Karpas-422 (cell line): ENCODE measurements at regions not wholly inside any gene's neighbourhood (a gene's known extent, or its start where the extent isn't known, plus 50 kb on each side); places are given as distances from the start of the nearest gene placed in this dataset.

Experiments used
- DNase-seq: peaks from one replicate; pipeline ENCODE4 v3.0.0-alpha.2; 2015
- H2AFZ ChIP-seq: fragments of 200-600 bp; sonication (generic); 2 replicates; pipeline ENCODE4 v1.6.1; 2014; ENCODE audit warnings: antibody characterized with exemption, low read length, mixed read lengths
- H3K27ac ChIP-seq: fragments of 200-600 bp; sonication (generic); 2 replicates; pipeline ENCODE4 v1.5.1; 2014; ENCODE audit warnings: mild to moderate bottlenecking, low read length, moderate library complexity
- H3K27me3 ChIP-seq: fragments of 200-600 bp; sonication (generic); 2 replicates; pipeline ENCODE4 v1.6.1; 2014; ENCODE audit warnings: low read length, mixed read lengths
- H3K36me3 ChIP-seq: fragments of 200-600 bp; sonication (generic); 2 replicates; pipeline ENCODE4 v1.6.1; 2014; ENCODE audit warnings: low read length, mixed read lengths; ENCODE audit not compliant: insufficient read depth
- H3K4me1 ChIP-seq: fragments of 200-600 bp; sonication (generic); 2 replicates; pipeline ENCODE4 v1.6.1; 2014; ENCODE audit warnings: mild to moderate bottlenecking, low read length, mixed read lengths
- H3K4me2 ChIP-seq: fragments of 200-600 bp; sonication (generic); 2 replicates; pipeline ENCODE4 v1.6.1; 2014; ENCODE audit warnings: low read length, low read depth, mild to moderate bottlenecking; ENCODE audit not compliant: poor library complexity, severe bottlenecking
- H3K4me3 ChIP-seq: fragments of 200-600 bp; sonication (generic); 2 replicates; pipeline ENCODE4 v1.5.1; 2014; ENCODE audit warnings: mild to moderate bottlenecking, antibody characterized with exemption, low read length, mixed read lengths
- H3K79me2 ChIP-seq: fragments of 200-600 bp; sonication (generic); 2 replicates; pipeline ENCODE4 v1.6.1; 2014; ENCODE audit warnings: mild to moderate bottlenecking, low read length, mixed read lengths
- H3K9ac ChIP-seq: fragments of 200-600 bp; sonication (generic); 2 replicates; pipeline ENCODE4 v1.6.0; 2014; ENCODE audit warnings: low read length
- H3K9me2 ChIP-seq: fragments of 200-600 bp; sonication (generic), shearing (Covaris generic); replicated peaks from 2 replicates; pipeline ENCODE4 v1.6.0; 2014; ENCODE audit warnings: mild to moderate bottlenecking, low read length, moderate library complexity; ENCODE audit not compliant: insufficient read depth
- H3K9me3 ChIP-seq: fragments of 300-700, 200-600 bp; sonication (generic); 2 replicates; pipeline ENCODE4 v1.6.1; 2014; ENCODE audit warnings: low read length, mixed read lengths
- H4K20me1 ChIP-seq: fragments of 200-600 bp; sonication (generic); 2 replicates; pipeline ENCODE4 v1.6.1; 2014; ENCODE audit warnings: mild to moderate bottlenecking, antibody characterized with exemption, low read length, low read depth; ENCODE audit not compliant: insufficient read depth

DNA sequence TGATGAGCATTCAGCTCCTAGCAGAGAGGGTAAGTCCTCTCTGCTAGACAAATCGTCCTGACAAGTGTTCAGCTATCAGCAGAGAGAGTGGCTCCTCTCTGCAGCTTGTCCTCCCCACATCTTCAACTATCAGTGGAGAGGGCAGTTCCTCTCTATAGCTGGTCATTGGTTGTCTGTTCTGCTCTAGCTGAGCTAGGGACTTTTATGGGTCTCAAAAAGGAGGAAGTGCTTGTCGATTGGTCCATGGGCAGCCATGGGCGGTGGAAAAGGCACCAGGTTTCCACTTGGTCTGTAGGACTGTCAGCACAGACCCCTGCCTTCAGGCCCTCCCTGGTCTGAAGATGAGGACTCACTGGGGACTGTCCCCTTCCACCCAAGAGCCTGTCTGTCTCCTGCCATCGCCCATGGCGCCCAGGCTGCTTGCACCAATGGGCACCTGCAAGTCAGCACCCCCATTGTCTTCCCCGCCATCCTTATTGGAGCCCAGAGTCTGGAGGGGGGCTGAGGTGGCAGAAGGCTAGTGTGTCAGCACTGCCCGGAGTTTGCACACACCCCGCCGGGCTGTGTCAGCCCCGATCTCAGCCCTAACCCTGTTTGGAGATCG lies 264.7 kb downstream of the ZBBX start:
- H3K9ac ChIP-seq, result no peak overlapping the region
- no peak overlapping the region for H3K4me3 ChIP-seq
- H3K36me3 ChIP-seq, result no peaks in the 10 kb centered on the region
- no peaks in the 10 kb centered on the region for H3K79me2 ChIP-seq
- H4K20me1 ChIP-seq, result no peaks in the 10 kb centered on the region
- no peak overlapping the region for H3K4me2 ChIP-seq
- DNase-seq, result no peak
- H3K27ac ChIP-seq, result no peak overlapping the region
- H3K27me3 ChIP-seq, result no peaks in the 10 kb centered on the region
- H3K9me3 ChIP-seq, result no peaks in the 10 kb centered on the region
- H3K9me2 ChIP-seq, result no peaks in the 10 kb centered on the region
- no peak overlapping the region for H2AFZ ChIP-seq
- no peaks in the 10 kb centered on the region for H3K4me1 ChIP-seq

DNA sequence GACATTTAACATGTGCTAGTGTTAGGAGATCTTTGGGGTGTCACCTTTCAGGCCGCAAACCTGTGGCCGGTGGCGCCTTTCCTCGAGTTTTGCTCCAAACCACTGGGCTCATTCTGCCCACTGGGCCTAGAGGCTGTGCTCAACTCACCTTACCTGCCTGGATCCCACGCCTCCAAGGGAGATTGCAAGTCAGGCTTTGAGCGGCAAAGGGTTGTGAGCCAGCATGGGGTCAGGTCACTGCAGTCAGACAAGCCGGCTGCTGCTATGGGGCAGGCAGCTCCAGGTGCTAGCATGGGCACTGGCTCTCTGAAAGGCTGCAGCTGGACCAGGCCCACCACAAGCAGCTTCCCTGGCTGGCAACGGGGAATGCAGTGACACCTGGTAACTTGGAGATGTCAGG lies 265.5 kb downstream of the ZBBX start:
- Histone ChIP-seq H3K79me2 (no peaks in the 10 kb centered on the region), H3K4me3 (no peak overlapping the region), H3K9me3 (no peaks in the 10 kb centered on the region), H3K4me1 (no peaks in the 10 kb centered on the region), H3K4me2 (no peak overlapping the region), H3K9me2 (no peaks in the 10 kb centered on the region), H3K9ac (no peak overlapping the region), H3K36me3 (no peaks in the 10 kb centered on the region), H3K27ac (no peak overlapping the region), H4K20me1 (no peaks in the 10 kb centered on the region), H3K27me3 (no peaks in the 10 kb centered on the region), H2AFZ (no peak overlapping the region)
- no peak for DNase-seq

DNA sequence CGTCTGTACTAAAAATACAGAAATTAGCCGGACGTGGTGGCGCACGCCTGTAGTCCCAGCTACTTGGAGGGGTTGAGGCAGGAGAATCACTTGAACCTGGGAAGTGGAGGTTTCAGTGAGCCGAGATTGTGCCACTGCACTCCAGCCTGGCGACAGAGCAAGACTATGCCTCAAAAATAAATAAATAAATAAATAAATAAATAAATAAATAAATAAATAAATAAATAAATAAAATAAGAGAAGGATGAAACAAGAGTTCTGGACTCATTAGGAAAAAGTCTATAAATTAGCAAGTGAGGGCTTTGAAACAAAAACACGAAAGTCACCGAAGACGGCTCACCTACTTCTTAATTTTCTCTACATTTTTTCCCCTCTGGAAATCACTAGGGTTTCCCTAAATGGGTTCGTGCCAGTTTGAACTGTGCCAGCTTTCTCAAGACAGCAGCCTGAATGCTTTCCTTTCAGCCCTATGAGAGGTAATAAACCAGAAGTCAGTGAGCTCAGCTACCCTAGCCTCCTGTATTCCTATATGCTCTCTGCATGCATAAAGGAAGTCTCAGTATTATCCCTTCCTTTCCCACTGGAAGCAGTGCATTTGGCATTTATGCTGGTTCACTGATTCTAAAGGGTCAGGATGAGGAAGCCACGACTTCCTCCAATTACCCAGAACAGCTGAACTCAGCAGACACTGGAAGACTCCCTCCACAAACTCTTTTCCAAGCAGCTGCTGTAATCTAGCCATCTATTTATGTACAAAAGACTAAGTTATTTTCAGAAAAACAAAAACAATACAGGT lies 266.9 kb downstream of the ZBBX start:
- H3K36me3 ChIP-seq, result no peaks in the 10 kb centered on the region
- H2AFZ ChIP-seq, result no peak overlapping the region
- no peak overlapping the region for H3K4me3 ChIP-seq
- no peaks in the 10 kb centered on the region for H4K20me1 ChIP-seq
- DNase-seq, result no peak
- H3K27me3 ChIP-seq, result no peaks in the 10 kb centered on the region
- no peak overlapping the region for H3K27ac ChIP-seq
- no peaks in the 10 kb centered on the region for H3K79me2 ChIP-seq
- H3K9me3 ChIP-seq, result no peaks in the 10 kb centered on the region
- no peaks in the 10 kb centered on the region; the same call in 1 of the 2 replicates for H3K9me2 ChIP-seq
- no peaks in the 10 kb centered on the region for H3K4me1 ChIP-seq
- no peak overlapping the region for H3K9ac ChIP-seq
- no peak overlapping the region for H3K4me2 ChIP-seq

- DNase-seq, result no peak
- Histone ChIP-seq H3K27me3 (no peaks in the 10 kb centered on the region), H4K20me1 (no peaks in the 10 kb centered on the region), H3K36me3 (no peaks in the 10 kb centered on the region), H3K4me2 (no peak overlapping the region), H3K9me3 (no peaks in the 10 kb centered on the region), H3K79me2 (no peaks in the 10 kb centered on the region), H3K4me1 (no peaks in the 10 kb centered on the region), H3K27ac (no peak overlapping the region), H2AFZ (no peak overlapping the region), H3K9ac (no peak overlapping the region), H3K4me3 (no peak overlapping the region), H3K9me2 (no peaks in the 10 kb centered on the region; the same call in 1 of the 2 replicates)
Measured at GRCh38 chr3:167110901-167111300, 269.2 kb downstream of the ZBBX start.

- no peaks in the 10 kb centered on the region for H3K9me3 ChIP-seq
- no peak overlapping the region for H3K4me2 ChIP-seq
- no peak overlapping the region for H3K9ac ChIP-seq
- H3K4me1 ChIP-seq, result no peaks in the 10 kb centered on the region
- no peak overlapping the region for H2AFZ ChIP-seq
- H3K4me3 ChIP-seq, result no peak overlapping the region
- no peaks in the 10 kb centered on the region for H4K20me1 ChIP-seq
- no peaks in the 10 kb centered on the region for H3K36me3 ChIP-seq
- H3K27me3 ChIP-seq, result no peaks in the 10 kb centered on the region
- H3K27ac ChIP-seq, result no peak overlapping the region
- no peak for DNase-seq
- no peaks in the 10 kb centered on the region for H3K79me2 ChIP-seq
- no peaks in the 10 kb centered on the region; the same call in 1 of the 2 replicates for H3K9me2 ChIP-seq
Measured at GRCh38 chr3:167109746-167110145, 270.4 kb downstream of the ZBBX start.

GRCh38 chr3:167106456-167106855 lies 273.6 kb downstream of the ZBBX start:
- Histone ChIP-seq H3K4me3 (no peak overlapping the region), H3K4me1 (no peaks in the 10 kb centered on the region), H3K9me2 (no peaks in the 10 kb centered on the region; the same call in 1 of the 2 replicates), H3K79me2 (no peaks in the 10 kb centered on the region), H3K27ac (no peak overlapping the region), H3K27me3 (no peaks in the 10 kb centered on the region), H3K9me3 (no peaks in the 10 kb centered on the region), H3K4me2 (no peak overlapping the region), H4K20me1 (no peaks in the 10 kb centered on the region), H3K36me3 (no peaks in the 10 kb centered on the region), H2AFZ (no peak overlapping the region), H3K9ac (no peak overlapping the region)
- DNase-seq, result no peak

DNA sequence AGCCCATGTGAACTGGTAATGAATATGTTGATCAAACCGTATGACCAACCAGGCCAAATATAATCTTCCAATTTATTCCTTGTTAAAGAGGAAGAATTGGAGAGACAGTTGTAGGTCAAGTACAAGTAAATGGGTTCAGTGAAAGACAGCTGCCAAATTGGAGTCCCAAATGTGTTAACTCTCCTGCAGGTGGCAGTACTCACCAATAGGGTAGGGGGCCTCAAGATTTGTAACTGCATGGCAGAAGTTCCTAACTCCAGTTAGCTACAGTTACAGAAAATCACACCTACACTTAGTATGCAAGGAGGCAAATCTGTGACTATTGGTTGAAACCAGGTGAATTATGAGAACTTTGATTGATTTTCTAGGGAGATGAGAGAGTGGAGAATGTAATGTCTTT lies 278.0 kb downstream of the ZBBX start:
- H3K27ac ChIP-seq, result no peak overlapping the region
- H3K27me3 ChIP-seq, result no peaks in the 10 kb centered on the region
- H3K9ac ChIP-seq, result no peak overlapping the region
- H3K4me1 ChIP-seq, result no peaks in the 10 kb centered on the region
- H3K4me3 ChIP-seq, result no peak overlapping the region
- H3K79me2 ChIP-seq, result no peaks in the 10 kb centered on the region
- no peak overlapping the region for H3K4me2 ChIP-seq
- peak; percentile 68 for DNase-seq
- H4K20me1 ChIP-seq, result no peaks in the 10 kb centered on the region
- no peaks in the 10 kb centered on the region for H3K36me3 ChIP-seq
- no peak overlapping the region for H2AFZ ChIP-seq
- no peaks in the 10 kb centered on the region for H3K9me2 ChIP-seq
- no peaks in the 10 kb centered on the region for H3K9me3 ChIP-seq

DNA sequence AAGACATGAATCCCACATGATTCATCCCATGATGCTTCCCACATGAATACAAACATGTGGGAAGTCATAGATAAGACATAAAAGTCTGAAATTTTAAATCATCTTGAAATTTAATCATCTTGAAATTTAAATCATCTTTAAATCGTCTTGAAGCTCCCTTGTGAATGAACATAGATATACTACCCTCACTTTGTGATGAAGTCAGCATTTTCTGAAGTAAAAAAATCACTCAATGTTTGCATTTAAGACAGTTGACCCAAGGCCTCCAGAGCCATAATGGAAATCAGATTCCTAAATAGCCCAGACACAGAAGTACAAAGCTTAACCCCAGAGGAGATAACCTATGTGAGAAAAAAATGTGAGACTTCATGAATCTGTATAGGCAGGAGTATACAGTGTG lies 279.4 kb downstream of the ZBBX start:
- no peaks in the 10 kb centered on the region for H4K20me1 ChIP-seq
- H3K4me1 ChIP-seq, result no peaks in the 10 kb centered on the region
- no peaks in the 10 kb centered on the region for H3K9me3 ChIP-seq
- no peaks in the 10 kb centered on the region for H3K36me3 ChIP-seq
- H3K4me3 ChIP-seq, result no peak overlapping the region
- H3K79me2 ChIP-seq, result no peaks in the 10 kb centered on the region
- no peaks in the 10 kb centered on the region for H3K27me3 ChIP-seq
- no peak overlapping the region for H3K9ac ChIP-seq
- no peak overlapping the region for H2AFZ ChIP-seq
- H3K4me2 ChIP-seq, result no peak overlapping the region
- H3K9me2 ChIP-seq, result no peaks in the 10 kb centered on the region
- no peak overlapping the region for H3K27ac ChIP-seq
- no peak for DNase-seq
